Loucy (cell line): ENCODE measurements at regions not wholly inside any gene's neighbourhood (a gene's known extent, or its start where the extent isn't known, plus 50 kb on each side); places are given as distances from the start of the nearest gene placed in this dataset.

Experiments
- H2AFZ ChIP-seq: fragments of 200-600 bp; sonication (generic); 2 replicates; pipeline ENCODE4 v1.6.0; 2016; ENCODE audit warnings: antibody characterized with exemption, mild to moderate bottlenecking, low read length, moderate library complexity
- H3F3A ChIP-seq: fragments of 200-600 bp; 2 replicates; pipeline ENCODE4 v1.6.0; 2016; ENCODE audit warnings: antibody characterized with exemption, low read depth, mild to moderate bottlenecking
- H3K27me3 ChIP-seq: fragments of 200-600 bp; sonication (generic); 2 replicates; pipeline ENCODE4 v1.6.1; 2014; ENCODE audit warnings: low read length, mild to moderate bottlenecking; ENCODE audit not compliant: insufficient read depth, poor library complexity, severe bottlenecking
- H3K36me3 ChIP-seq: fragments of 200-600 bp; sonication (generic); 2 replicates; pipeline ENCODE4 v1.6.1; 2016; ENCODE audit warnings: low read length; ENCODE audit not compliant: insufficient read depth
- H3K4me1 ChIP-seq: fragments of 200-600 bp; sonication (generic); 2 replicates; pipeline ENCODE4 v1.5.1; 2014; ENCODE audit warnings: low read length, mild to moderate bottlenecking; ENCODE audit not compliant: insufficient read depth, poor library complexity, severe bottlenecking
- H3K4me2 ChIP-seq: fragments of 200-600 bp; sonication (generic); 2 replicates; pipeline ENCODE4 v1.6.0; 2014; ENCODE audit warnings: antibody characterized with exemption, low read length, low read depth, mild to moderate bottlenecking; ENCODE audit not compliant: poor library complexity, severe bottlenecking
- H3K4me3 ChIP-seq: fragments of 200-600 bp; sonication (generic); 2 replicates; pipeline ENCODE4 v1.5.1; 2014; ENCODE audit warnings: low read length, mild to moderate bottlenecking, mixed read lengths; ENCODE audit not compliant: poor library complexity, severe bottlenecking
- H3K79me2 ChIP-seq: fragments of 200-600 bp; sonication (generic); 2 replicates; pipeline ENCODE4 v1.6.1; 2014; ENCODE audit warnings: low read length; ENCODE audit not compliant: insufficient read depth
- H3K9ac ChIP-seq: fragments of 200-600 bp; sonication (generic); 2 replicates; pipeline ENCODE4 v1.6.0; 2014; ENCODE audit warnings: mild to moderate bottlenecking, low read depth, low read length, moderate library complexity; ENCODE audit not compliant: poor library complexity, severe bottlenecking
- H3K9me2 ChIP-seq: fragments of 200-600 bp; sonication (generic); replicated peaks from 2 replicates; pipeline ENCODE4 v1.6.1; 2016; ENCODE audit warnings: low read depth, low read length, mixed read lengths
- H3K9me3 ChIP-seq: fragments of 200-600 bp; sonication (generic); 2 replicates; pipeline ENCODE4 v1.6.1; 2014; ENCODE audit warnings: mild to moderate bottlenecking, antibody characterized with exemption, low read length, low read depth; ENCODE audit not compliant: insufficient read depth
- H4K20me1 ChIP-seq: fragments of 200-600 bp; sonication (generic); 2 replicates; pipeline ENCODE4 v1.6.0; 2014; ENCODE audit warnings: antibody characterized with exemption, low read length, mild to moderate bottlenecking; ENCODE audit not compliant: insufficient read depth, poor library complexity, severe bottlenecking
- EZH2phosphoT487 ChIP-seq: fragments of 200-600 bp; IDR thresholded peaks from 2 replicates; pipeline ENCODE4 v1.6.1; 2018; ENCODE audit warnings: antibody characterized with exemption, mild to moderate bottlenecking, moderate library complexity, borderline replicate concordance
- TF ChIP-seq, protein P1 (sequence below): fragments of 200-600 bp; sonication (generic); conservative IDR thresholded peaks from 2 replicates; pipeline ENCODE4 v1.5.1; 2014; ENCODE audit warnings: mild to moderate bottlenecking, antibody characterized with exemption, low read length

DNA sequence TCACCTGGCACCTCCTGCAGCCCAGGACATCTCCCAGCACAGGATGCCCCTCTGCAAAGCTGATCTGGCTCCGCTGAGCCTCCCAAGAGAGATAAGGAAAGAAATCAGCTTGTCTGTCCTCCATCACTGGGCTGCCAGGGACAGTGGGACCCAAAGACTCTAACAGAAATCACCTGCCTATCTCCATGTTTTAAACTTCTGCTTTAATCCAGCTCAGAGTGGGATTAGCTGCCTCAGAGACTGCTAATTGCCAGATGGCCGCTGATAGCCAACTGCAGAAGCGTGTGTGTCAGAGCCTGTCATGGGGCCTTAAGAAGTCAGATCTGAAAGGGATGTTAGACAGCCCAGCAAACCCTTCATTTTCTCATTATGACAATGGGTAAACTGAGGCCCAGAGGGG, 389.4 kb upstream of the KLHL29 start:
- Histone ChIP-seq H3K9me3 (no peaks in the 10 kb centered on the region), H3K4me2 (no peak overlapping the region), H3K79me2 (no peaks in the 10 kb centered on the region), H3F3A (no peaks in the 10 kb centered on the region), H2AFZ (no peak overlapping the region), H3K4me3 (no peak overlapping the region), H3K36me3 (no peaks in the 10 kb centered on the region), H3K9ac (no peak overlapping the region), H3K27me3 (no peaks in the 10 kb centered on the region), H3K4me1 (no peaks in the 10 kb centered on the region), H4K20me1 (no peaks in the 10 kb centered on the region), H3K9me2 (no peaks in the 10 kb centered on the region)
- TF ChIP-seq, protein P1, sequence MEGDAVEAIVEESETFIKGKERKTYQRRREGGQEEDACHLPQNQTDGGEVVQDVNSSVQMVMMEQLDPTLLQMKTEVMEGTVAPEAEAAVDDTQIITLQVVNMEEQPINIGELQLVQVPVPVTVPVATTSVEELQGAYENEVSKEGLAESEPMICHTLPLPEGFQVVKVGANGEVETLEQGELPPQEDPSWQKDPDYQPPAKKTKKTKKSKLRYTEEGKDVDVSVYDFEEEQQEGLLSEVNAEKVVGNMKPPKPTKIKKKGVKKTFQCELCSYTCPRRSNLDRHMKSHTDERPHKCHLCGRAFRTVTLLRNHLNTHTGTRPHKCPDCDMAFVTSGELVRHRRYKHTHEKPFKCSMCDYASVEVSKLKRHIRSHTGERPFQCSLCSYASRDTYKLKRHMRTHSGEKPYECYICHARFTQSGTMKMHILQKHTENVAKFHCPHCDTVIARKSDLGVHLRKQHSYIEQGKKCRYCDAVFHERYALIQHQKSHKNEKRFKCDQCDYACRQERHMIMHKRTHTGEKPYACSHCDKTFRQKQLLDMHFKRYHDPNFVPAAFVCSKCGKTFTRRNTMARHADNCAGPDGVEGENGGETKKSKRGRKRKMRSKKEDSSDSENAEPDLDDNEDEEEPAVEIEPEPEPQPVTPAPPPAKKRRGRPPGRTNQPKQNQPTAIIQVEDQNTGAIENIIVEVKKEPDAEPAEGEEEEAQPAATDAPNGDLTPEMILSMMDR, result no peak
- TF ChIP-seq EZH2phosphoT487, result no peak

GRCh38 chr2:22996911-22997310, 388.1 kb upstream of the KLHL29 start:
- no peaks in the 10 kb centered on the region for H3K36me3 ChIP-seq
- no peaks in the 10 kb centered on the region for H3F3A ChIP-seq
- no peaks in the 10 kb centered on the region for H3K79me2 ChIP-seq
- H3K4me1 ChIP-seq, result no peaks in the 10 kb centered on the region
- H3K9ac ChIP-seq, result no peak overlapping the region
- H3K4me3 ChIP-seq, result no peak overlapping the region
- H2AFZ ChIP-seq, result no peak overlapping the region
- no peaks in the 10 kb centered on the region for H3K9me2 ChIP-seq
- no peaks in the 10 kb centered on the region for H3K27me3 ChIP-seq
- no peaks in the 10 kb centered on the region for H4K20me1 ChIP-seq
- H3K9me3 ChIP-seq, result no peaks in the 10 kb centered on the region
- no peak for TF ChIP-seq EZH2phosphoT487
- TF ChIP-seq, protein P1, result no peak
- H3K4me2 ChIP-seq, result no peak overlapping the region

DNA sequence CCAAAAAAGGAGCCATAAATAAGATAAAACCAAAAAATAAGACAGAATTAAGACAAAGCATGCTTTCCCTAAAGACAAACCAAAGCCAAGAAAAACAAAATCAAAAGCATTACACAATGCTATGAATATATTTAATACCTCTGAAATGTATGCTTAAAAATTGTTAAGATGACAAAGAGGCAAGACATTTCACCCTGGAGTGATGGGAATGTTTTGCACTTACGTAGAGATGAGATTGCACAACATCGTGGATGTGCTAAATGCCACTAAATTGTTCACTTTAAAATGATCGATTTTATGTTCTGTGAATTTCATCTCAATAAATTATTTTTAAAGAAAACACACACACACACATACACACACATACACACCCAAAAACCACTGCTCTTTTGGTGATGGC, 386.6 kb upstream of the KLHL29 start:
- TF ChIP-seq EZH2phosphoT487, result no peak
- TF ChIP-seq, protein P1, result no peak
- H3K4me2 ChIP-seq, result no peak overlapping the region
- no peak overlapping the region for H3K4me3 ChIP-seq
- no peaks in the 10 kb centered on the region for H3K79me2 ChIP-seq
- no peak overlapping the region for H3K9ac ChIP-seq
- H3F3A ChIP-seq, result no peaks in the 10 kb centered on the region
- no peaks in the 10 kb centered on the region for H3K4me1 ChIP-seq
- no peaks in the 10 kb centered on the region for H3K27me3 ChIP-seq
- no peaks in the 10 kb centered on the region for H4K20me1 ChIP-seq
- H2AFZ ChIP-seq, result no peak overlapping the region
- H3K9me2 ChIP-seq, result no peaks in the 10 kb centered on the region
- no peaks in the 10 kb centered on the region for H3K9me3 ChIP-seq
- H3K36me3 ChIP-seq, result no peaks in the 10 kb centered on the region
